Stimulated activated naive B cell treated with anti-CD40 and anti-IgM and Interleukin-4, amounts not matched to agents 10 μg/mL and 1 μg/mL and 100 μg/mL, for 72 hours (primary cell): ENCODE measurements at regions not wholly inside any gene's neighbourhood (a gene's known extent, or its start where the extent isn't known, plus 50 kb on each side); places are given as distances from the start of the nearest gene placed in this dataset.

Experiments
- ATAC-seq, 2 donors: fragments of 150-1000 bp; cut with Tn5 transposase; replicated peaks; 2 replicates each; pipeline ENCODE4 v1.10.0; 2021; ENCODE audit warnings: moderate library complexity in 1 of 2
- DNase-seq: peaks from one replicate; pipeline ENCODE4 v3.0.0; 2021
- H3K27ac Mint-ChIP-seq: one replicate; pipeline ENCODE4 v1.8.0; 2022; ENCODE audit warnings: mild to moderate bottlenecking, mixed read lengths
- H3K27me3 Mint-ChIP-seq, 2 donors: one replicate each; pipeline ENCODE4 v1.8.0; 2022; ENCODE audit warnings: mixed read lengths in 2 of 2
- H3K36me3 Mint-ChIP-seq, 2 donors: one replicate each; pipeline ENCODE4 v1.8.0; 2022; ENCODE audit warnings: mixed read lengths in 2 of 2, mild to moderate bottlenecking in 1 of 2
- H3K4me1 Mint-ChIP-seq, 2 donors: one replicate each; pipeline ENCODE4 v1.8.0; 2022; ENCODE audit warnings: mixed read lengths in 2 of 2, mild to moderate bottlenecking in 1 of 2
- H3K4me3 Mint-ChIP-seq, 2 donors: one replicate each; pipeline ENCODE4 v1.8.0; 2022; ENCODE audit warnings: mild to moderate bottlenecking in 2 of 2, mixed read lengths in 2 of 2, moderate library complexity in 1 of 2
- H3K9me3 Mint-ChIP-seq, 2 donors: one replicate each; pipeline ENCODE4 v1.8.0; 2022; ENCODE audit warnings: mixed read lengths in 2 of 2, mild to moderate bottlenecking in 1 of 2

DNA sequence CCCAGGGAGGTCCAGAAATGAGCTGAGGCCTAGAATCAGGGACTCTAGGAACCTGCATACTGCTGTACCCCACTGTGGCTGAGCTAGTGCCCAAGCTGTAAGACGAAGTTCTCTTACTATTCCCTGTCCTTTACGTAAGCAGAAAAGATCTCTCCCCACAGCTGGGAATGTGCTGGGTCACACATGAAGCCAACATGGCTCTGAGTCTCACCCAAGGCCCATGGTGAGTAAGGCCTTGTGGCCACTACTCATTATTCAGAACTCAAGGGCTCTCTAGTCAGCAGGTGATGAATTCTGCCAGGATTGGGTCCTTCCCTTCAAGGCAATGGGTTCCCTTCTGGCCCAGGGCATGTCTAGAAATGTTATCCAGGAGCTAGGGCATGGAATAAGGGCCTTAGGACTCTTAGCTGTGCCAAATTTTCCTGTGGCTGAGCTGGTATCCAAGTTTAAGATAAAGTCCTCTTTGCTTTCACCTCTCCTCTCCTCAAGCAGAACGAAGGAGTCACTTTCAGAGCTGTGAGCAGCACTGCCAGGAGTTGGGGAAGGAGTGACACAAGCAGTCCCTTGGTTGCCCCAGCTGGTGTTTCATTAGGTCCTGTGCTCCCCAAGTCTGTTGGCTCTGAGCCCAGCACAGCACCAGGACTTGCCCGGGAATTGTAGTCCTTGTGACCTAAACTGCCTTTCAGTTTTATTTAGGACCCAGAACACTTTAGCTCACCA is 707.6 kb downstream of the SLC4A3 start:
- H3K9me3 Mint-ChIP-seq, result peaks cover 0 to 5% of the 10 kb centered on the region in 2 donors
- DNase-seq, result no peak
- H3K4me1 Mint-ChIP-seq, result no peaks in the 10 kb centered on the region
- no peak for ATAC-seq
- no peak overlapping the region for H3K4me3 Mint-ChIP-seq
- H3K27ac Mint-ChIP-seq, result no peak overlapping the region
- H3K36me3 Mint-ChIP-seq, result no peaks in the 10 kb centered on the region
- no peaks in the 10 kb centered on the region for H3K27me3 Mint-ChIP-seq

DNA sequence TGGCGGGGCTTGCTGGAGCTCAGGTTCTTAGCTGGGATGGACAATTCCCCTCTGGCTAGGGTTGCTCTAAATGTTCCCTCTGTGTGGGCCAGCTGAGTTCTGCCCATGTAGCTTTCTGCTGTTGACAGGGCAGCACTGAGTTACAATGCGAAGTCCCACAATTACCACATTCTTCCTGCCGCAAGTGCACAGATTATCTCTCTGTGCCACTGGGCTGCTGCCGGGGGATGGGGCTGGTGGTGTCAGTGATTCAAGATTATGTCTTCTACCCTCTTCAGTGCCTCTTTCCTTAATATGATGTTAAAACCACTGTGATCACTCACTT is 708.1 kb downstream of the SLC4A3 start:
- ATAC-seq, result no peak
- Mint-ChIP-seq H3K36me3 (no peaks in the 10 kb centered on the region), H3K9me3 (peaks cover 0 to 2% of the 10 kb centered on the region in 2 donors), H3K27ac (no peak overlapping the region), H3K4me3 (no peak overlapping the region), H3K4me1 (no peaks in the 10 kb centered on the region), H3K27me3 (no peaks in the 10 kb centered on the region)
- no peak for DNase-seq

GRCh38 chr2:220336771-220337170 is 709.3 kb downstream of the SLC4A3 start:
- ATAC-seq, result no peak
- H3K36me3 Mint-ChIP-seq, result no peaks in the 10 kb centered on the region
- no peaks in the 10 kb centered on the region for H3K4me1 Mint-ChIP-seq
- no peak for DNase-seq
- no peak overlapping the region for H3K27ac Mint-ChIP-seq
- no peaks in the 10 kb centered on the region for H3K9me3 Mint-ChIP-seq
- no peaks in the 10 kb centered on the region for H3K27me3 Mint-ChIP-seq
- no peak overlapping the region for H3K4me3 Mint-ChIP-seq

DNA sequence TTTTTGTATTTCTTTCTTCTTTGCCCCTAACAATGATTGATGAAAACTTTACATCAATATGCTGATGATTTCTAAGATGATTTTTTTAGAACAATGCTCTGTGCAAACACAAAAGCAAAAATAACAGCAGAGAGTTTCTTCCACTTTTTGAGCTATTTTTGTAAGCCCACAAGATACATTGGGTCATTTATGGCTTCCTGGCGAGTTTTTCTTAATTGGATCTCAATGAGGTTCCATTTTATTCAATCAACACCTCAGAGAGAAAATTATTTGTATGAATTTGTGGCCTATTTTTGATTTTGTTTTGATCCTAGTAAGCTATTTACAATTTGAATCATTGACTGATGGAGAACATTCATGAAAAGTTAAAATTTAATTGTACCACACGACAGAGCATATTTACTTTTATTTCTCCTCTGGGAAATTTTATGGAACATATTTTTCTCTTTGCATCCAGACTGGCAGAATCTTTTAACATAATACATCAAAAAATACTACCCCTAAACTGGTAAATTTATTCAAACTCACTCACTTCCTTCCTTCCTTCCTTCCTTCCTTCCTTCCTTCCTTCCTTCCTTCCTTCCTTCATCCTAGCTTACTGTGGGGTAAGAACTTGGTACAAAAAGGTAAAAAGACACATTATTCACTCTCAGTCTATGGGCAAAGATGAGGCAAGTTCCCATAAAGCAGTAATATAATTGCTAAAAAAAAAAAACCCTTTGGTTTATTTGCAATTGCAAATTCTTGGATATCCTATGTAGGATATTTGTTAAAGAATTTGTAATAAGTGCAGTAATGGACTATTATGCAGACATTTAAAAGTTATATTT is 710.4 kb downstream of the SLC4A3 start:
- Mint-ChIP-seq H3K9me3 (no peaks in the 10 kb centered on the region), H3K36me3 (no peaks in the 10 kb centered on the region), H3K4me1 (no peaks in the 10 kb centered on the region), H3K27me3 (no peaks in the 10 kb centered on the region), H3K27ac (no peak overlapping the region), H3K4me3 (no peak overlapping the region)
- no peak for ATAC-seq
- DNase-seq, result no peak

DNA sequence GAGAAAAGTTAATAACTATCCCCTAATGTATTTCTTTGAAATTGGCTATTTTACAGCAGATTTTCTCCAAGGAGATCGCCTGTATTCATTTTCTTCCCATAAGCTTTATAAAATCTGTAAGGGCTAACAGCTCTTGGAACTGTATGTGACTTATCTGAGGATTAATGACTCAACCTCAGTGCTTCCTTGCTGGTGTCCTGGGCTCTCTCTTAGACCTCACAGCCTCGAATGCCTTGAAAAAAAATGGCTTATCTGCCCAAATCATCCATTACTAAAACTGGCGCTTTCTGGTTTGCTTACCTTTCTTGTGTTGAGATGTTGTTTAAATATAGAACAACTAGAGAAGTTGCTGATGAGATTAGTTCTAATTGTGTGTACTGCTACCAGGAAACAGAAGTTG is 713.6 kb downstream of the SLC4A3 start:
- no peak for DNase-seq
- Mint-ChIP-seq H3K9me3 (peaks cover 0 to 2% of the 10 kb centered on the region in 2 donors), H3K27ac (no peak overlapping the region), H3K27me3 (no peaks in the 10 kb centered on the region), H3K36me3 (no peaks in the 10 kb centered on the region), H3K4me3 (no peak overlapping the region), H3K4me1 (no peaks in the 10 kb centered on the region)
- ATAC-seq, result no peak

DNA sequence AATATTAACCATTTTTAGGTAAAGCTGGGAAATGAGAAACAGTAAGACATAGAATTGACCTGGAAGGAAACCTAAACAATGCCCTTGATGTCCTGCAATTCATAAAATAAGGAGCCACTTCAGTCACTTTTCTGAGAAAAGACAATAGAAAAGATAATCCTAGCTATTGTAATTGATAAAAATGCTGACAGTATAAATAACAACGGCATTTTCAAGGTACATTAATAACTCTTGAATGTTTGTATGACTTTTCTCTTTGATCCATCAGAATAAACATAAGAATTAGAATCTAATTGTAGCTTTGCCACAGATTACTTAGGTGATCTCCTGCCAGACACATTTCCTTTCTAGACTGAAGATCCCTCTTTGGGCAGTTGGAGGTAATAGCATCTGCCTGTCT is 719.5 kb downstream of the SLC4A3 start:
- H3K9me3 Mint-ChIP-seq, result peaks cover 5 to 6% of the 10 kb centered on the region in 2 donors
- no peak overlapping the region for H3K4me3 Mint-ChIP-seq
- no peak overlapping the region for H3K27ac Mint-ChIP-seq
- H3K36me3 Mint-ChIP-seq, result no peaks in the 10 kb centered on the region
- H3K27me3 Mint-ChIP-seq, result no peaks in the 10 kb centered on the region
- no peak for DNase-seq
- H3K4me1 Mint-ChIP-seq, result no peaks in the 10 kb centered on the region
- ATAC-seq, result no peak

GRCh38 chr2:220347626-220348025 is 720.2 kb downstream of the SLC4A3 start:
- Mint-ChIP-seq H3K9me3 (peaks cover 5 to 6% of the 10 kb centered on the region in 2 donors), H3K36me3 (no peaks in the 10 kb centered on the region), H3K27ac (no peak overlapping the region), H3K27me3 (no peaks in the 10 kb centered on the region), H3K4me3 (no peak overlapping the region), H3K4me1 (no peaks in the 10 kb centered on the region)
- DNase-seq (no peak), ATAC-seq (no peak)

- Mint-ChIP-seq H3K27me3 (no peaks in the 10 kb centered on the region), H3K4me3 (no peak overlapping the region), H3K27ac (no peak overlapping the region), H3K4me1 (no peaks in the 10 kb centered on the region), H3K9me3 (peaks cover 5 to 6% of the 10 kb centered on the region in 2 donors), H3K36me3 (no peaks in the 10 kb centered on the region)
- no peak for DNase-seq
- no peak for ATAC-seq
These were observed 720.8 kb downstream of the SLC4A3 start for GRCh38 chr2:220348206-220348605.

DNA sequence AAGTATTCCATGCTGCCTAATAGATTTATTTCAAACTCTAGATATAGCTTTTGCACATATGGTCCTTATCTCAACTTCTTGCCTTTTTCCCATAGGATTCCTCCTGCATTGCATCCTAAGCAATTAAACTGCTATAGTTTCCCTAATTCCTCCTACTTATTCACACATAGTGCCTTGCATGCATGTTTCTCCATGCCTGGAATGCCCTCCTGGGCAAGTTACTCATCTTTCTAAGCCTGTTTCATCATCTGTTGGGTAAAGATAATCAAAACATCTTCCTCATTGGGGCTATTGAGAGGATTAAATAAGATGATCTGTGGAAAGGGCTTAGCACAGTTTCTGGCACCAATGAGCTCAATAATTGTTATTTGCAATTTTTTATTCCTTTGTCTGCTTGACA is 726.5 kb downstream of the SLC4A3 start:
- H3K9me3 Mint-ChIP-seq, result peaks cover 5 to 6% of the 10 kb centered on the region in 2 donors
- DNase-seq, result no peak
- H3K4me3 Mint-ChIP-seq, result no peak overlapping the region
- H3K27ac Mint-ChIP-seq, result no peak overlapping the region
- no peaks in the 10 kb centered on the region for H3K4me1 Mint-ChIP-seq
- H3K36me3 Mint-ChIP-seq, result no peaks in the 10 kb centered on the region
- no peak for ATAC-seq
- H3K27me3 Mint-ChIP-seq, result no peaks in the 10 kb centered on the region

- Mint-ChIP-seq H3K9me3 (peaks cover 0 to 3% of the 10 kb centered on the region in 2 donors), H3K27me3 (no peaks in the 10 kb centered on the region), H3K4me1 (no peaks in the 10 kb centered on the region), H3K36me3 (no peaks in the 10 kb centered on the region), H3K4me3 (no peak overlapping the region), H3K27ac (no peak overlapping the region)
- ATAC-seq (no peak), DNase-seq (no peak)
These were observed 728.6 kb downstream of the SLC4A3 start for GRCh38 chr2:220356076-220356475.

- Mint-ChIP-seq H3K4me1 (no peaks in the 10 kb centered on the region), H3K36me3 (no peaks in the 10 kb centered on the region), H3K27me3 (no peaks in the 10 kb centered on the region), H3K4me3 (no peak overlapping the region), H3K9me3 (peaks cover 0 to 2% of the 10 kb centered on the region in 2 donors), H3K27ac (no peak overlapping the region)
- ATAC-seq, result no peak
- DNase-seq, result no peak
These were observed 737.6 kb downstream of the SLC4A3 start for GRCh38 chr2:220365023-220365422.

DNA sequence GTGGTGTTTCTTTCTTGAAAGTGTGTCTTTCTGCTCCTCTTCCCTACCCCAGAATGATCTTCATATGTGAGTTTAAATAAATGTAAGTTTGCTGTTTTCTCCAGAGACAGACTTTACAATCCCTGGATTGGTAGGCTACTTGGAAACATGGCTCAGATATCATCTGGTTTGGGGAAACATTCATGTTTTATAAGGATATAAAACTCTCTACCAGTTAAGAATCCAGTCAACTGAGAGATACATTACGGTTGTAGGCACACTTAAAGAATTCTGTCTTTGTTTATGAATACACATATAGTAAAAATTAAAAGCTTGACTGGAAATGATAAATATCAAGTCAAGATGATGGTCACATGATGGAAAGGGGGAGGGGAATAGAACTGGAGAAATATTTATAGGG is 739.3 kb downstream of the SLC4A3 start:
- Mint-ChIP-seq H3K27ac (no peak overlapping the region), H3K9me3 (peaks cover 0 to 2% of the 10 kb centered on the region in 2 donors), H3K4me1 (no peaks in the 10 kb centered on the region), H3K36me3 (no peaks in the 10 kb centered on the region), H3K27me3 (no peaks in the 10 kb centered on the region), H3K4me3 (no peak overlapping the region)
- DNase-seq (no peak), ATAC-seq (no peak)

DNA sequence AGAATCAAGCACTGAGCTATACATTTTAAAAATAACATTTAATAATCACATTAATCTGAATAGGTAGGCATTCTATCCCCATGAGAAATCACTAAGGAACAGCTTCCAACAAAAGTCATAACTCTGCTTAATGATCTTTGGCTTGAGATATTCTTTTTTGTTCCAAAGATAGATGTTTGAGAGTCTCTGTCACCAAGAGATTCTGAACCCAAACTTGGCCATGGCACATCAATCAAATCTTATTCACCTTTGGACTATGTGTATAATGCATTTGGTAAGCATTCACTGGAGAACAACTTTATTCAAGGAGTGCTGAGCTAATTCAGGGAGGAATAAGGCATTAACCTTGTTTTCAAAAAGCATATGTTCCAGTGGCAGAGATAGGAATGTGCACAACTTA is 743.3 kb downstream of the SLC4A3 start:
- Mint-ChIP-seq H3K27ac (no peak overlapping the region), H3K36me3 (no peaks in the 10 kb centered on the region), H3K4me3 (no peak overlapping the region), H3K9me3 (peaks cover 0 to 2% of the 10 kb centered on the region in 2 donors), H3K27me3 (no peaks in the 10 kb centered on the region), H3K4me1 (no peaks in the 10 kb centered on the region)
- DNase-seq, result no peak
- no peak for ATAC-seq

DNA sequence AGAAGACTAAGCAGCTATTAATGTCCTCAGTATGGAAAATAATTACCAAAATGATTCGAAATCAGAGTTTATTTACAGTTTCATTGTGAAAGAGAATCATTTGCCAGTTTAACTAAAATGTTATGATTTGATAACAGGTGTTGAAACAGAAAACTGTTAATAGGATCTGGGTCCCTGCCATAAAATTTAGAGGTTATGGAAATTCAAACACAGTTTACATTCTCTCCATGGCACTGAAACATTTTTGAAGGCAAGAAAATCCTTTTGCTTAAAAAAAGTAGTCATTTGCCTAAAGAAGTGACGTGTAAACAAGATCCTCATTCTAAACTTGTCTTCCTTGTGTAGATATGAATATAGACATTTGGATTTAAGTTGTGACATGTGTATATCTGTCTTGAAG is 743.8 kb downstream of the SLC4A3 start:
- Mint-ChIP-seq H3K4me3 (no peak overlapping the region), H3K27ac (no peak overlapping the region), H3K9me3 (no peaks in the 10 kb centered on the region), H3K27me3 (no peaks in the 10 kb centered on the region), H3K36me3 (no peaks in the 10 kb centered on the region), H3K4me1 (no peaks in the 10 kb centered on the region)
- DNase-seq (no peak), ATAC-seq (no peak)

GRCh38 chr2:220373878-220374277 is 746.4 kb downstream of the SLC4A3 start:
- Mint-ChIP-seq H3K36me3 (no peaks in the 10 kb centered on the region), H3K4me3 (no peak overlapping the region), H3K9me3 (peaks cover 0 to under 1% of the 10 kb centered on the region in 2 donors), H3K27me3 (no peaks in the 10 kb centered on the region), H3K4me1 (no peaks in the 10 kb centered on the region), H3K27ac (no peak overlapping the region)
- DNase-seq (no peak), ATAC-seq (no peak)
